ENCODE measurements at regions not wholly inside any gene's neighbourhood (a gene's known extent, or its start where the extent isn't known, plus 50 kb on each side); places are given as distances from the start of the nearest gene placed in this dataset.
"Not testable (repeated sequence)": the region's sequence is repeated elsewhere in the genome, so short reads cannot be mapped to it uniquely, and the experiment has no call there.

GRCh38 chr7:85286446-85286845 lies 99.6 kb upstream of the SEMA3D start:
- Mint-ChIP-seq H3K4me1 (peaks cover 37% of the 10 kb centered on the region), H3K9me3 (peaks cover 4% of the 10 kb centered on the region), H3K36me3 (ENCODE audit: low read depth) (no peaks in the 10 kb centered on the region), H3K27me3 (ENCODE audit: low read depth) (no peaks in the 10 kb centered on the region), H3K27ac (ENCODE audit: unreplicated experiment) (no peak overlapping the region), H3K4me3 (no peak overlapping the region)
- no peak for TF ChIP-seq CTCF (conservative IDR thresholded peaks at IDR 0.05)
- DNase-seq (ENCODE audit: low read depth, low spot score) = no peak

GRCh38 chr7:85285527-85285926 lies 98.7 kb upstream of the SEMA3D start:
- Mint-ChIP-seq H3K4me3 (no peak overlapping the region), H3K4me1 (peaks cover 37% of the 10 kb centered on the region), H3K36me3 (ENCODE audit: low read depth) (no peaks in the 10 kb centered on the region), H3K9me3 (peaks cover 4% of the 10 kb centered on the region), H3K27me3 (ENCODE audit: low read depth) (no peaks in the 10 kb centered on the region), H3K27ac (ENCODE audit: unreplicated experiment) (no peak overlapping the region)
- DNase-seq (ENCODE audit: low read depth, low spot score) = no peak
- TF ChIP-seq CTCF (conservative IDR thresholded peaks at IDR 0.05) = no peak

GRCh38 chr7:85275204-85275603 lies 88.3 kb upstream of the SEMA3D start:
- TF ChIP-seq CTCF (conservative IDR thresholded peaks at IDR 0.05) = no peak
- H3K9me3 Mint-ChIP-seq = peaks cover 3% of the 10 kb centered on the region
- no peak overlapping the region for H3K27ac Mint-ChIP-seq (ENCODE audit: unreplicated experiment)
- DNase-seq (ENCODE audit: low read depth, low spot score) = no peak
- no peaks in the 10 kb centered on the region for H3K36me3 Mint-ChIP-seq (ENCODE audit: low read depth)
- H3K4me3 Mint-ChIP-seq = no peak overlapping the region
- no peaks in the 10 kb centered on the region for H3K27me3 Mint-ChIP-seq (ENCODE audit: low read depth)
- peaks cover 4% of the 10 kb centered on the region for H3K4me1 Mint-ChIP-seq

GRCh38 chr7:85274454-85274853 lies 87.6 kb upstream of the SEMA3D start:
- DNase-seq (ENCODE audit: low read depth, low spot score) = no peak
- H3K27ac Mint-ChIP-seq (ENCODE audit: unreplicated experiment) = no peak overlapping the region
- H3K4me1 Mint-ChIP-seq = peaks cover 4% of the 10 kb centered on the region
- H3K4me3 Mint-ChIP-seq = no peak overlapping the region
- H3K27me3 Mint-ChIP-seq (ENCODE audit: low read depth) = no peaks in the 10 kb centered on the region
- no peak for TF ChIP-seq CTCF (conservative IDR thresholded peaks at IDR 0.05)
- peaks cover 3% of the 10 kb centered on the region for H3K9me3 Mint-ChIP-seq
- H3K36me3 Mint-ChIP-seq (ENCODE audit: low read depth) = no peaks in the 10 kb centered on the region

- H3K36me3 Mint-ChIP-seq (ENCODE audit: low read depth) = peaks cover 3% of the 10 kb centered on the region
- H3K9me3 Mint-ChIP-seq = peaks cover 9% of the 10 kb centered on the region
- H3K27me3 Mint-ChIP-seq (ENCODE audit: low read depth) = no peaks in the 10 kb centered on the region
- DNase-seq (ENCODE audit: low read depth, low spot score) = no peak
- peaks cover 7% of the 10 kb centered on the region for H3K4me1 Mint-ChIP-seq
- no peak overlapping the region for H3K27ac Mint-ChIP-seq (ENCODE audit: unreplicated experiment)
- no peak overlapping the region for H3K4me3 Mint-ChIP-seq
- TF ChIP-seq CTCF (conservative IDR thresholded peaks at IDR 0.05) = no peak
These were observed 76.0 kb upstream of the SEMA3D start for GRCh38 chr7:85262891-85263290.

- no peak for TF ChIP-seq CTCF (conservative IDR thresholded peaks at IDR 0.05)
- Mint-ChIP-seq H3K27me3 (ENCODE audit: low read depth) (no peaks in the 10 kb centered on the region), H3K9me3 (peaks cover 6% of the 10 kb centered on the region), H3K27ac (ENCODE audit: unreplicated experiment) (no peak overlapping the region), H3K36me3 (ENCODE audit: low read depth) (peaks cover 3% of the 10 kb centered on the region), H3K4me1 (peaks cover 7% of the 10 kb centered on the region), H3K4me3 (no peak overlapping the region)
- DNase-seq (ENCODE audit: low read depth, low spot score) = no peak
These were observed 74.5 kb upstream of the SEMA3D start for GRCh38 chr7:85261336-85261735.

GRCh38 chr7:85249787-85250186 lies 62.9 kb upstream of the SEMA3D start:
- not testable (repeated sequence) for H3K27ac Mint-ChIP-seq (ENCODE audit: unreplicated experiment); H3K4me3 Mint-ChIP-seq; H3K36me3 Mint-ChIP-seq (ENCODE audit: low read depth); H3K4me1 Mint-ChIP-seq; H3K9me3 Mint-ChIP-seq; H3K27me3 Mint-ChIP-seq (ENCODE audit: low read depth); DNase-seq (ENCODE audit: low read depth, low spot score)

All from neural crest cell (in vitro differentiated cells).